ENCODE measurements at regions not wholly inside any gene's neighbourhood (a gene's known extent, or its start where the extent isn't known, plus 50 kb on each side); places are given as distances from the start of the nearest gene placed in this dataset.
"Not testable (repeated sequence)": the region's sequence is repeated elsewhere in the genome, so short reads cannot be mapped to it uniquely, and the experiment has no call there.

GRCh38 chr13:59391696-59392095, 772.0 kb downstream of the DIAPH3 start:
- DNase-seq: peak; percentile 23

- no peak for DNase-seq
These were observed 771.4 kb downstream of the DIAPH3 start for GRCh38 chr13:59392328-59392727.

- no peak for DNase-seq
These were observed 769.2 kb downstream of the DIAPH3 start for GRCh38 chr13:59394496-59394895.

GRCh38 chr13:59398127-59398526, 765.6 kb downstream of the DIAPH3 start:
- DNase-seq: no peak

- DNase-seq: no peak
These were observed 765.1 kb downstream of the DIAPH3 start for GRCh38 chr13:59398661-59399060.

GRCh38 chr13:59399513-59399912, 764.2 kb downstream of the DIAPH3 start:
- no peak for DNase-seq

- DNase-seq: no peak
These were observed 759.4 kb downstream of the DIAPH3 start for GRCh38 chr13:59404331-59404730.

- DNase-seq: not testable (repeated sequence)
These were observed 756.5 kb downstream of the DIAPH3 start for GRCh38 chr13:59407251-59407650.

- DNase-seq: no peak
These were observed 755.0 kb downstream of the DIAPH3 start for GRCh38 chr13:59408738-59409137.

- no peak for DNase-seq
These were observed 754.5 kb downstream of the DIAPH3 start for GRCh38 chr13:59409211-59409610.

- DNase-seq: no peak
These were observed 754.0 kb downstream of the DIAPH3 start for GRCh38 chr13:59409634-59410200.

- DNase-seq: no peak
These were observed 750.6 kb downstream of the DIAPH3 start for GRCh38 chr13:59413126-59413525.

GRCh38 chr13:59414006-59414405, 749.7 kb downstream of the DIAPH3 start:
- DNase-seq: no peak

GRCh38 chr13:59415498-59415897, 748.2 kb downstream of the DIAPH3 start:
- DNase-seq: no peak

GRCh38 chr13:59416561-59416960, 747.2 kb downstream of the DIAPH3 start:
- no peak for DNase-seq

- no peak for DNase-seq
These were observed 741.1 kb downstream of the DIAPH3 start for GRCh38 chr13:59422646-59423045.

- DNase-seq: no peak
These were observed 739.9 kb downstream of the DIAPH3 start for GRCh38 chr13:59423708-59424340.

GRCh38 chr13:59424661-59425060, 739.1 kb downstream of the DIAPH3 start:
- no peak for DNase-seq

GRCh38 chr13:59425211-59425741, 738.5 kb downstream of the DIAPH3 start:
- no peak for DNase-seq

GRCh38 chr13:59435024-59435423, 728.7 kb downstream of the DIAPH3 start:
- no peak for DNase-seq

GRCh38 chr13:59437544-59438301, 726.0 kb downstream of the DIAPH3 start:
- DNase-seq: no peak

- DNase-seq: no peak
These were observed 723.8 kb downstream of the DIAPH3 start for GRCh38 chr13:59439776-59440428.

- not testable (repeated sequence) for DNase-seq
These were observed 722.7 kb downstream of the DIAPH3 start for GRCh38 chr13:59441068-59441467.
